IPS-NIHi7 (cell line): ENCODE measurements at regions not wholly inside any gene's neighbourhood (a gene's known extent, or its start where the extent isn't known, plus 50 kb on each side); places are given as distances from the start of the nearest gene placed in this dataset.

Experiments
- DNase-seq: peaks from one replicate; pipeline ENCODE4 v3.0.0; 2012; ENCODE audit warnings: mixed read lengths; ENCODE audit errors: extremely low spot score

GRCh38 chr13:37934339-37935191 lies 65.0 kb upstream of the TRPC4 start:
- DNase-seq, result peak; percentile 12

DNA sequence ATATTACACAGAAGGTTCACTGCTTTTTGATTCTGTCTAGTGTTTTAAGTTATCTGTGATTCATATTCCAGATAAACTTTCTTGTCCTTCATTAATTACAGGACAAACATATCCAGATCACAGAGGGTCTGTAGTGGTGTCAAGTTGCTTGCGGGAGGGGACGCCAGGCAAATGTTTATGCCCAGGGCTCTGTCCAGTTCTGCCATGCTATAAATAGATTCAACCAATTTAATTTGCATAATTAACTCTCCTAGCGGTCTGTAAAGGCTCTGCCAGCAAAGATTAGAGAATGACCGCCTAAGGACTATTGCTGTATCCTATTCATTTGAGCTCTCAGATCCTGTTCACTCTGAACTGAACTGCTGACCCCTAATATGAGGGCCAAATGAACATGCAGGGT lies 59.7 kb upstream of the TRPC4 start:
- DNase-seq, result no peak

DNA sequence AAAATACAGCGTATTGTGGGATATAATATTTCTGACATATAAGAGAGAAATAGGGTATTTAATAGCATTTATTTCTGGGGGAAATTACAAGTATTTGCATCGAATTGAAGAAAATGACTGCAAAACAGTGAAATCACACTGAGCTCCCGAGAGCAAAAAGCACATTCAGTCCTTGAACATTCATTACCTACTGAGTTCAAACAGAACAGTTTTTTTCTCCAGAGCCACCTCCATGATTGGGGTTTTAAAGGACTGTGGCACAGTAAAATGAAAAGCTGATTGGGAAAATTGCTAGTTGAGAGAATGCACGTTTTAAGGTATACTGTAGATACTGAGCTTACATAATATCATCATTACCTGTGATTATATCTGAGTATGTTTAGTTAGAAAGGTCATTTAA lies 58.0 kb upstream of the TRPC4 start:
- no peak for DNase-seq

DNA sequence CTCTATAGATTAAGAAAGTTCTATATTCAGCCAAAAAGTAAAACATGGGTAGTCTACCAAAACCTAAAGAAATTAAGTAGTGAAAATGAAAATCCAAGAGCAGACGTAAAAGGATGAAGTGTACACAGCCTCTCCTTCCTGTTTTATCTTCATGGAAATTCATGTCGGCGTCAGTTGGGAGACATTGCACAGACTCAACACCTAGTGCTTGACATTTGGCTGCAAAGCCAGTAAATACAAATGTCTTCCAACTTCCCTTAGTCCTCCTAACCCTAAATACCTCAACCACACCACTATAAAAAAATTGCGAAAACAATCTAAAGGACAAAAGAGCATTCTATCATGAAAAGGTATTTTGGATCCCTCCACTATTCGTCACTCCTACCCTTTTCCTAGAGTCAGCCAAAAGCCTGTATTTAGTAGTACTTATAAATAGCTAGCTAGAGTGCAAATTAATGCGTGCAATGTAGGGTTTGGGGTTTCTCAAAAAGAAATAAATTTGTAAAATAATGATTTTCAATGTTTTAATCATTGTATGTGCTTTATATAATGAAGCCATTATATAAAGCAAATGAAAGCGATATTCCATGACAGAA lies 56.4 kb upstream of the TRPC4 start:
- no peak for DNase-seq

DNA sequence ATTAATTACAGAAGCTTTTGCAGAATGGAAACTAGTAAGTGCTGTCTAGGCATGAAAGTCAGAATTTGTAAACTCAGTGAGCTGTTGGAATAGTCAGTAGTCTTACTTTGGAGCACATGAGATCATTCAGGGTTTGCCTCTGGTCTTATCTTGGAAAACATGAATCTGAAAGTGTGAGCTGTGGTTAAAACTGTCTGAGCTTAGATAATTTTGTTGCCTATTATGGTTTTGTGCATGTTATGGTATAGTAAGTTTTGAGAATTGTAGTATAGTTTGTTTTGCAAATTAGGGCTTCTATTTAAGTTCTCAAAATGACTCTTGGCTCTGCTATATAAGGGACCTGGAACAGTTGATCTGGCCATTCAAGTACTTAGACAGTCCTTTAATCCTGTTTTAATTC lies 53.7 kb upstream of the TRPC4 start:
- no peak for DNase-seq

DNA sequence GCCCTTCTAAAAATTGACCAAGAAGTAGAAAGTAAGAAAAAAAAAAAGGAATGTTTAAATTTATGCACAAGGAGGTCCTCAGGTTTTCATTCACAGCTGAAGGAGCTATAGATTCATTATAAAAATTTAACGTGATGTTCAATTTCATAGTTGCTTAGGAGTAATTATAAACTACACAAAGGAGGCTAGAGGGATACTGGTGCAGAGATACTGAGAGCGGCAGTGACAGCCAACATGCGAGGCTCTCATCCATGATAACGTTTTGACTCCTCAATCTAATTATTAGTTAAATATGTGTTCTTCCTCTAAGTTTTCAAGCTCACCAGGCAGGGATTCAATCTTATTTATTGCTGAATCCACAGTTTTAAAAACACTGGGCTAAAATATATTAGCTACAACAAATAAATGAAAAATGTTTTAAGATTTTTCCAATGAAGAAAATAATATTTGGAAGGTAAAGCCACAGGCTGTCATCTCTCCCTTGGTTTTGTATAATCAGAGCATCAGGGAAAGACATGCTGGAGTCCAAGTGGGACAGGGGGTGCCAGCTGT lies 49.8 kb upstream of the TRPC4 start:
- DNase-seq, result no peak
